AG09319 (cell line): ENCODE measurements at regions not wholly inside any gene's neighbourhood (a gene's known extent, or its start where the extent isn't known, plus 50 kb on each side); places are given as distances from the start of the nearest gene placed in this dataset.

Source experiments
- DNase-seq: peaks from one replicate; pipeline ENCODE4 v3.0.0-alpha.2; 2010; ENCODE audit warnings: low read depth; ENCODE audit errors: extremely low read depth
- CTCF ChIP-seq: IDR thresholded peaks from 2 replicates; pipeline ENCODE4 v1.5.1; 2011; ENCODE audit warnings: low read depth, mild to moderate bottlenecking, inconsistent platforms, low read length, moderate library complexity

- DNase-seq: no peak
- no peak for TF ChIP-seq CTCF
Observed at GRCh38 chr2:53460347-53460746, 307.3 kb upstream of the CHAC2 start.

GRCh38 chr2:53455094-53455493 lies 312.5 kb upstream of the CHAC2 start:
- no peak for TF ChIP-seq CTCF
- no peak for DNase-seq

GRCh38 chr2:53452957-53453748 lies 314.5 kb upstream of the CHAC2 start:
- DNase-seq: no peak
- no peak for TF ChIP-seq CTCF

- DNase-seq: no peak
- TF ChIP-seq CTCF: no peak
Observed at GRCh38 chr2:53452400-53452799, 315.2 kb upstream of the CHAC2 start.

- no peak for DNase-seq
- TF ChIP-seq CTCF: no peak
Observed at GRCh38 chr2:53450923-53451322, 316.7 kb upstream of the CHAC2 start.

- no peak for TF ChIP-seq CTCF
- peak; percentile 32 for DNase-seq
Observed at GRCh38 chr2:53448591-53448990, 319.0 kb upstream of the CHAC2 start.

GRCh38 chr2:53448086-53448485 lies 319.5 kb upstream of the CHAC2 start:
- TF ChIP-seq CTCF: no peak
- no peak for DNase-seq
